ENCODE measurements at regions not wholly inside any gene's neighbourhood (a gene's known extent, or its start where the extent isn't known, plus 50 kb on each side); places are given as distances from the start of the nearest gene placed in this dataset.

GRCh38 chr20:11797156-11797555 is 120.5 kb upstream of the BTBD3 start:
- Histone ChIP-seq H3K27me3 (replicated peaks; ENCODE audit: insufficient read depth, low read length) (no peaks in the 10 kb centered on the region), H3K9ac (ENCODE audit: low read length) (no peak overlapping the region), H3K79me2 (ENCODE audit: low read length) (no peaks in the 10 kb centered on the region), H3K4me1 (ENCODE audit: low read length) (no peaks in the 10 kb centered on the region), H3F3A (ENCODE audit: insufficient read depth, low read length) (no peaks in the 10 kb centered on the region), H3K27ac (ENCODE audit: low read length) (no peak overlapping the region), H3K9me3 (replicated peaks; ENCODE audit: insufficient read depth, low read length) (no peaks in the 10 kb centered on the region), H3K4me3 (ENCODE audit: low read length) (no peak overlapping the region), H3K4me2 (ENCODE audit: low read depth, low read length) (no peak overlapping the region), H4K20me1 (ENCODE audit: insufficient read depth, low read length) (no peaks in the 10 kb centered on the region), H3K36me3 (replicated peaks; ENCODE audit: insufficient read depth, low read length) (no peaks in the 10 kb centered on the region), H2AFZ (ENCODE audit: low read length) (no peak overlapping the region), H3K9me2 (replicated peaks; ENCODE audit: insufficient read depth, low read length) (no peaks in the 10 kb centered on the region)
- DNase-seq: no peak
- TF ChIP-seq EZH2phosphoT487 (IDR thresholded peaks at IDR 0.05; ENCODE audit: low read length) (no peak), EZH2 (optimal IDR thresholded peaks at IDR 0.05; ENCODE audit: low read depth, low read length) (no peak), CTCF (IDR thresholded peaks at IDR 0.05; ENCODE audit: low read length) (no peak)

GRCh38 chr20:11799281-11799684 is 118.4 kb upstream of the BTBD3 start:
- H3K4me3 ChIP-seq (ENCODE audit: low read length): no peak overlapping the region
- no peaks in the 10 kb centered on the region for H3K27me3 ChIP-seq (replicated peaks; ENCODE audit: insufficient read depth, low read length)
- H3K9me3 ChIP-seq (replicated peaks; ENCODE audit: insufficient read depth, low read length): no peaks in the 10 kb centered on the region
- no peaks in the 10 kb centered on the region for H3K9me2 ChIP-seq (replicated peaks; ENCODE audit: insufficient read depth, low read length)
- no peak overlapping the region for H3K27ac ChIP-seq (ENCODE audit: low read length)
- no peak overlapping the region for H3K4me2 ChIP-seq (ENCODE audit: low read depth, low read length)
- no peaks in the 10 kb centered on the region for H3F3A ChIP-seq (ENCODE audit: insufficient read depth, low read length)
- no peaks in the 10 kb centered on the region for H3K4me1 ChIP-seq (ENCODE audit: low read length)
- no peak for DNase-seq
- no peak overlapping the region for H2AFZ ChIP-seq (ENCODE audit: low read length)
- no peaks in the 10 kb centered on the region for H3K36me3 ChIP-seq (replicated peaks; ENCODE audit: insufficient read depth, low read length)
- no peak for TF ChIP-seq EZH2phosphoT487 (IDR thresholded peaks at IDR 0.05; ENCODE audit: low read length)
- TF ChIP-seq EZH2 (optimal IDR thresholded peaks at IDR 0.05; ENCODE audit: low read depth, low read length): no peak
- no peak for TF ChIP-seq CTCF (IDR thresholded peaks at IDR 0.05; ENCODE audit: low read length)
- no peaks in the 10 kb centered on the region for H3K79me2 ChIP-seq (ENCODE audit: low read length)
- H4K20me1 ChIP-seq (ENCODE audit: insufficient read depth, low read length): no peaks in the 10 kb centered on the region
- no peak overlapping the region for H3K9ac ChIP-seq (ENCODE audit: low read length)

- H4K20me1 ChIP-seq (ENCODE audit: insufficient read depth, low read length): no peaks in the 10 kb centered on the region
- no peak overlapping the region for H3K4me2 ChIP-seq (ENCODE audit: low read depth, low read length)
Observed at GRCh38 chr20:11807054-11808048, 110.3 kb upstream of the BTBD3 start.

More at GRCh38 chr20:11807054-11808048, 110.3 kb upstream of the BTBD3 start:
- TF ChIP-seq EZH2 (optimal IDR thresholded peaks at IDR 0.05; ENCODE audit: low read depth, low read length) (no peak), CTCF (IDR thresholded peaks at IDR 0.05; ENCODE audit: low read length) (no peak)
- Histone ChIP-seq H3K27me3 (replicated peaks; ENCODE audit: insufficient read depth, low read length) (no peaks in the 10 kb centered on the region), H3F3A (ENCODE audit: insufficient read depth, low read length) (no peaks in the 10 kb centered on the region), H3K9me2 (replicated peaks; ENCODE audit: insufficient read depth, low read length) (no peaks in the 10 kb centered on the region), H3K36me3 (replicated peaks; ENCODE audit: insufficient read depth, low read length) (no peaks in the 10 kb centered on the region), H3K9me3 (replicated peaks; ENCODE audit: insufficient read depth, low read length) (no peaks in the 10 kb centered on the region), H3K4me3 (ENCODE audit: low read length) (no peak overlapping the region), H3K79me2 (ENCODE audit: low read length) (no peaks in the 10 kb centered on the region), H3K4me1 (ENCODE audit: low read length) (no peaks in the 10 kb centered on the region), H3K27ac (ENCODE audit: low read length) (no peak overlapping the region), H3K9ac (ENCODE audit: low read length) (no peak overlapping the region), H2AFZ (ENCODE audit: low read length) (no peak overlapping the region)
- no peak for DNase-seq
